OCI-LY3 (cell line): ENCODE measurements at regions not wholly inside any gene's neighbourhood (a gene's known extent, or its start where the extent isn't known, plus 50 kb on each side); places are given as distances from the start of the nearest gene placed in this dataset.

Experiments used
- CTCF ChIP-seq: fragments of 200-600, 300-600 bp; sonication (generic); IDR thresholded peaks from 2 replicates; pipeline ENCODE4 v1.5.1; 2014; ENCODE audit warnings: antibody characterized with exemption, low read length, low read depth
- EZH2phosphoT487 ChIP-seq: fragments of 200-600 bp; shearing (Covaris generic); IDR thresholded peaks from 2 replicates; pipeline ENCODE4 v1.6.1; 2018; ENCODE audit warnings: antibody characterized with exemption, mixed run types, low read depth

- TF ChIP-seq CTCF (no peak), EZH2phosphoT487 (no peak)
These were observed 393.8 kb downstream of the SHQ1 start for GRCh38 chr3:72454441-72454840.
